Uterus (tissue), 3 donors: ENCODE measurements at regions not wholly inside any gene's neighbourhood (a gene's known extent, or its start where the extent isn't known, plus 50 kb on each side); places are given as distances from the start of the nearest gene placed in this dataset.

ENCODE experiments used
- DNase-seq, 2 donors: peaks; one replicate each; pipeline ENCODE4 v3.0.0-alpha.2; 2019 to 2020
- H3K27ac ChIP-seq, 2 donors: fragments of 200-600 bp; sonication (generic); 1 replicate in 1 of 2; 2 replicates in 1 of 2; pipeline ENCODE4 v1.5.1; 2016 to 2018
- H3K27me3 ChIP-seq, 2 donors: fragments of 200-600 bp; sonication (generic); one replicate each; pipeline ENCODE4 v1.5.1; 2018 to 2019; ENCODE audit warnings: control low read depth in 1 of 2
- H3K36me3 ChIP-seq, 2 donors: fragments of 200-600 bp; sonication (generic); one replicate each; pipeline ENCODE4 v1.5.1; 2019; ENCODE audit warnings: control low read depth in 1 of 2
- H3K4me1 ChIP-seq, 2 donors: fragments of 200-600 bp; sonication (generic); one replicate each; pipeline ENCODE4 v1.5.1; 2018 to 2019; ENCODE audit warnings: control low read depth in 1 of 2
- H3K4me3 ChIP-seq, 2 donors: fragments of 200-600 bp; sonication (generic); 1 replicate in 1 of 2; 2 replicates in 1 of 2; pipeline ENCODE4 v1.5.1; 2018 to 2019; ENCODE audit warnings: mild to moderate bottlenecking in 1 of 2
- H3K9me3 ChIP-seq, 2 donors: fragments of 200-600 bp; sonication (generic); one replicate each; pipeline ENCODE4 v1.5.1; 2019; ENCODE audit warnings: control low read depth in 1 of 2
- POLR2A ChIP-seq, 2 donors: fragments of 450-650 bp; IDR thresholded peaks; one replicate each; pipeline ENCODE4 v1.6.1; 2016; ENCODE audit warnings: antibody characterized with exemption in 2 of 2, mild to moderate bottlenecking in 1 of 2, moderate library complexity in 1 of 2
- intact Hi-C: fragments of 100-400 bp; cut with DNase I; formaldehyde crosslinking; loops from one replicate; pipeline ENCODE4 v1.15.1; 2023; ENCODE audit warnings: low total_unique reads
- TF ChIP-seq, protein P1 (sequence below), 4 experiments: fragments of 200-600 bp in 2 of 4; fragments of 450-650 bp in 2 of 4; sonication (generic) in 2 of 4; IDR thresholded peaks; one replicate each; pipeline ENCODE4 v1.5.1; 2016 to 2019; ENCODE audit warnings: antibody characterized with exemption in 4 of 4, mild to moderate bottlenecking in 2 of 4, moderate library complexity in 1 of 4
- donor health status: DM: yes; HTN: yes; CAD: no.

DNA sequence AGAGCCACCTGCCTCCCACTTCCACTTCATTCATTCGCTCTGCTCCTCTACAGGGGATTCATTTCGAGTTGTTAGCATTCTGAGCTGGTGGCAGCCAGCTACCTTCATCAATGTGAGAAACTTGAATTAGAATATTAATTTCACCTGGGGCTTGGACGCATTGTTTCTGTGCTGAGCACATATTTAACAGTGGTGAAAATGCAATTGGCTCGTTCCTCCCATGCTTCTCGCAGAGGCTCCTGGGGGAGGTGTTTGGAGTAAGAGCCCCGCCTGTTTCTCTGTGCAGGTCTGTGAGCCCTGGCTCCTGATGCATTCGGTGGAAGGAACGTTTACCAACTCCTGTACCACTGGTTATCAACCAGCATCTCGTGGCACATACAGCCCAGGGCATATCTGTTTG lies 141.5 kb downstream of the AACS start:
- H3K9me3 ChIP-seq = no peaks in the 10 kb centered on the region
- TF ChIP-seq, protein P1, sequence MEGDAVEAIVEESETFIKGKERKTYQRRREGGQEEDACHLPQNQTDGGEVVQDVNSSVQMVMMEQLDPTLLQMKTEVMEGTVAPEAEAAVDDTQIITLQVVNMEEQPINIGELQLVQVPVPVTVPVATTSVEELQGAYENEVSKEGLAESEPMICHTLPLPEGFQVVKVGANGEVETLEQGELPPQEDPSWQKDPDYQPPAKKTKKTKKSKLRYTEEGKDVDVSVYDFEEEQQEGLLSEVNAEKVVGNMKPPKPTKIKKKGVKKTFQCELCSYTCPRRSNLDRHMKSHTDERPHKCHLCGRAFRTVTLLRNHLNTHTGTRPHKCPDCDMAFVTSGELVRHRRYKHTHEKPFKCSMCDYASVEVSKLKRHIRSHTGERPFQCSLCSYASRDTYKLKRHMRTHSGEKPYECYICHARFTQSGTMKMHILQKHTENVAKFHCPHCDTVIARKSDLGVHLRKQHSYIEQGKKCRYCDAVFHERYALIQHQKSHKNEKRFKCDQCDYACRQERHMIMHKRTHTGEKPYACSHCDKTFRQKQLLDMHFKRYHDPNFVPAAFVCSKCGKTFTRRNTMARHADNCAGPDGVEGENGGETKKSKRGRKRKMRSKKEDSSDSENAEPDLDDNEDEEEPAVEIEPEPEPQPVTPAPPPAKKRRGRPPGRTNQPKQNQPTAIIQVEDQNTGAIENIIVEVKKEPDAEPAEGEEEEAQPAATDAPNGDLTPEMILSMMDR (IDR thresholded peaks at IDR 0.05) = no peak
- TF ChIP-seq POLR2A (IDR thresholded peaks at IDR 0.05) = no peak
- H3K27ac ChIP-seq = no peak overlapping the region
- H3K36me3 ChIP-seq = no peaks in the 10 kb centered on the region
- no peaks in the 10 kb centered on the region for H3K27me3 ChIP-seq
- intact Hi-C loops = no loop called here
- H3K4me1 ChIP-seq = no peaks in the 10 kb centered on the region
- H3K4me3 ChIP-seq = no peak overlapping the region
- DNase-seq = no peak

DNA sequence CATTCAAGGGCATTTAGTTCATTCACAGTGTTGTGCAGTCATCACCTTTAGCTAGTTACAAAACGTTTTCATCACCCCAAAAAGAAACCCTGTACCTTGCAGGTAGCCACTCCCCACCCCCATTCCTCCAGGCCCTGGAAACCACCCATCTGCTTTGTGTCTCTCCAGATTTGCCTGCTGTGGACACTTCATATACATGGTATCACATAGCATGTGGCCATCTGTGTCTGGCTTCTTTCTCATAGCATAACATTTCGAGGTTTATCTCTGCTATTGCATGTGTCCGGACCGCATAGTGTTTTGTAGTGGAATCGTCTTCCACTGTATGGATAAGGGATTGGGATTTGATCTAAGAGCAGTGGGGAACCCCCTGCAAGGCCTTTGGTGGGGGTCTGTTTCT lies 143.1 kb downstream of the AACS start:
- intact Hi-C loops = no loop called here

DNA sequence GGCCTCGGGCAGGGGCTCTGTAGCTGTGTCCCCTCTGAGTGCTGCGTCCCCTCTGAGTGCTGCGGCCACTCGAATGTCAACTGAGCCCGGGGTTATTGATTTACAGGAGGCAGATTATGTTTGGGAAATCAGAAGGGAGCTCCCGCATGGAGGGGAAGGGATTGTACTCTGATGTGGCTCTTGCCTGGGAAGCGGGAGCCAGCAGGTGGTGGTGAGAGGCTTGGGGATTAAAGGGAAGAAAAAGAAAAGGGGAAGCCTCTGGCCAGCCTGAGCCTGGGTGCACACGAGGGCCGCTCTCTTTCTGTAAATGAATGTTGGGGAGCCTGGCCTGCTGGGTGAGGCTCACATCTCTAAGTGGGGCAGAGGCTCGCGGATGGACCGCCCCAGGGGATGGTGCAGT lies 143.7 kb downstream of the AACS start:
- Histone ChIP-seq H3K27me3 (no peaks in the 10 kb centered on the region), H3K36me3 (no peaks in the 10 kb centered on the region), H3K27ac (no peak overlapping the region), H3K9me3 (no peaks in the 10 kb centered on the region), H3K4me1 (no peaks in the 10 kb centered on the region), H3K4me3 (no peak overlapping the region)
- TF ChIP-seq POLR2A (IDR thresholded peaks at IDR 0.05) = no peak
- TF ChIP-seq, protein P1 (IDR thresholded peaks at IDR 0.05) = no peak
- intact Hi-C loops = no loop called here
- DNase-seq = no peak

More for the DNA sequence above, 143.1 kb downstream of the AACS start:
- no peaks in the 10 kb centered on the region for H3K9me3 ChIP-seq
- H3K36me3 ChIP-seq = no peaks in the 10 kb centered on the region
- TF ChIP-seq POLR2A (IDR thresholded peaks at IDR 0.05) = no peak
- TF ChIP-seq, protein P1 (IDR thresholded peaks at IDR 0.05) = no peak
- no peaks in the 10 kb centered on the region for H3K4me1 ChIP-seq
- no peaks in the 10 kb centered on the region for H3K27me3 ChIP-seq
- DNase-seq = no peak
- no peak overlapping the region for H3K4me3 ChIP-seq
- no peak overlapping the region for H3K27ac ChIP-seq

DNA sequence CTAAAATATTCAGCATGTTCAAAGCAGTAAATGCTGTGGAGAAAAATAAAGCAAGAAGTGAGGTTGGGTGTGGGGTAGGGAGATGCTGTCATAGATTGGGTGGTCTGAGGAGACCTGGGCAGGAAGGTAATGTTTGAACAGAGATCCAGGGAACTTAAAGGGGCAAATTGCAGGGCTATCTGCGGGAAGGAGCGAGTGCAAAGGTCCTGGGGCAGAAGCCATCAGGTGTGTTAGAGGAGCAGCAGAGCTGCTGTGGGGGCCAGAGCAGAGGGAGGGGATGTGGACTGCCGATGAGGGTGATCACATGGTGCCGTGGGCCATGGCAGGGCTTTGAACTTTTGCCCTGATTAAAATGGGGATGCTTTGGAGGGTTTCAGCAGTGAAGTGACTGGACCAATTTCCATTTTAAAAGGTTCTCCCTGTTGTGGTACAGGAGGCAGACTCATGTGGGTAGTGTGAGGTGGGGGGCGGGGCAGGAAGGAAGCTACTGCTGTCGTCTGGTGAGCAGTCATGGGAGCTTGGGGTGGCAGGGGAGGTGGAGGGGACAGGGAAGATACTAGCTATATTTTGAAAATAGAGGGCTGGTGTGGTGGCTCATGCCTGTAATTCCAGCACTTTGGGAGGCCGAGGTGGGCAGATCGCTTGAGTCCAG lies 145.0 kb downstream of the AACS start:
- H3K9me3 ChIP-seq = no peaks in the 10 kb centered on the region
- H3K4me3 ChIP-seq = no peak overlapping the region
- no peaks in the 10 kb centered on the region for H3K4me1 ChIP-seq
- H3K36me3 ChIP-seq = no peaks in the 10 kb centered on the region
- TF ChIP-seq, protein P1 (IDR thresholded peaks at IDR 0.05) = no peak
- TF ChIP-seq POLR2A (IDR thresholded peaks at IDR 0.05) = no peak
- no peak for DNase-seq
- intact Hi-C loops = no loop called here
- H3K27ac ChIP-seq = no peak overlapping the region
- H3K27me3 ChIP-seq = no peaks in the 10 kb centered on the region

DNA sequence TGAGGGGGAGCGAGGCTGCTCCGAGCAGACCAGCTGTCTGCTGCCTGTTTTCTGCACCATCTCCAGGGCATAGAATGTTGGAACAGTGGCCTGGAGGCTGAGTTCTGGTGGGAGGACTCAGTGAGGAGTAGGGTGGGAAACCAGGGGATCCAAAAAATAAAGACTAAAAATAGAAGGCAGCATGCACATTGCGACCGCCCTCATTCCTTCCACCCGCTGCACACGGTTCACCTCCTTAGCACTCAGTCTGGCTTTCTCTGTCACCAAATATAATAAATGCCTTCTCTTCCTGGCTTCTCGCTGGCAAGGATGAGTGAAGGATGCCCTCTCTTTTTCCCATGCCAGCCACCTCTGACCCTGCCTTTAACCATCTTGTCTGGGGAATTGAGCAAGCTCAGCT lies 146.2 kb downstream of the AACS start:
- Histone ChIP-seq H3K4me1 (no peaks in the 10 kb centered on the region), H3K9me3 (no peaks in the 10 kb centered on the region), H3K27me3 (no peaks in the 10 kb centered on the region), H3K27ac (no peak overlapping the region), H3K4me3 (no peak overlapping the region), H3K36me3 (no peaks in the 10 kb centered on the region)
- TF ChIP-seq POLR2A (IDR thresholded peaks at IDR 0.05) = no peak
- TF ChIP-seq, protein P1 (IDR thresholded peaks at IDR 0.05) = no peak
- intact Hi-C loops = no loop called here
- DNase-seq = no peak
